Liver (tissue), 8 donors: ENCODE measurements at regions not wholly inside any gene's neighbourhood (a gene's known extent, or its start where the extent isn't known, plus 50 kb on each side); places are given as distances from the start of the nearest gene placed in this dataset.

ENCODE experiments used
- DNase-seq: peaks from one replicate; pipeline ENCODE4 v3.0.0-alpha.2; 2017; ENCODE audit warnings: low spot score
- H3K27ac ChIP-seq, 2 donors: one replicate each; pipeline ENCODE4 v1.7.0; 2013; ENCODE audit warnings: inconsistent platforms in 2 of 2, low read length in 2 of 2, control low read depth in 1 of 2, low read depth in 1 of 2, mild to moderate bottlenecking in 1 of 2
- H3K27me3 ChIP-seq, 4 donors: one replicate each; pipeline versions ENCODE4 v1.6.1 to v1.7.0; 2013; ENCODE audit warnings: low read length in 3 of 4, inconsistent platforms in 1 of 4, mild to moderate bottlenecking in 1 of 4, moderate library complexity in 1 of 4; ENCODE audit not compliant: control insufficient read depth in 4 of 4, insufficient read depth in 4 of 4
- H3K36me3 ChIP-seq, 4 donors: one replicate each; pipeline versions ENCODE4 v1.6.1 to v1.7.0; 2013; ENCODE audit warnings: low read length in 3 of 4, mild to moderate bottlenecking in 3 of 4, low read depth in 1 of 4, moderate library complexity in 1 of 4; ENCODE audit not compliant: control insufficient read depth in 4 of 4, insufficient read depth in 3 of 4
- H3K4me1 ChIP-seq, 4 donors: one replicate each; pipeline versions ENCODE4 v1.6.1 to v1.7.0; 2013; ENCODE audit warnings: low read length in 3 of 4, mild to moderate bottlenecking in 3 of 4, moderate library complexity in 1 of 4; ENCODE audit not compliant: control insufficient read depth in 4 of 4, insufficient read depth in 4 of 4
- H3K4me3 ChIP-seq, 3 donors: one replicate each; pipeline versions ENCODE4 v1.6.1 to v1.7.0; 2013; ENCODE audit warnings: low read length in 3 of 3, control low read depth in 1 of 3, low read depth in 1 of 3, mild to moderate bottlenecking in 1 of 3
- H3K9ac ChIP-seq, 2 donors: one replicate each; pipeline ENCODE4 v1.7.0; 2013; ENCODE audit warnings: low read length in 2 of 2, mild to moderate bottlenecking in 2 of 2, moderate library complexity in 2 of 2, control low read depth in 1 of 2, low read depth in 1 of 2
- H3K9me3 ChIP-seq, 4 donors: one replicate each; pipeline versions ENCODE4 v1.6.1 to v1.7.0; 2013; ENCODE audit warnings: low read length in 3 of 4; ENCODE audit not compliant: control insufficient read depth in 4 of 4
- ATF3 ChIP-seq: IDR thresholded peaks from 2 replicates; pipeline ENCODE4 v1.6.1; 2016; ENCODE audit warnings: antibody characterized with exemption
- CTCF ChIP-seq: fragments of 150-350 bp; IDR thresholded peaks from 2 replicates; pipeline ENCODE4 v1.5.1; 2017; ENCODE audit warnings: improper control_type of control experiment, low read depth, low read length; ENCODE audit not compliant: missing input control
- EGR1 ChIP-seq, 2 donors: IDR thresholded peaks; 2 replicates each; pipeline ENCODE4 v1.6.1; 2016 to 2018; ENCODE audit warnings: antibody characterized with exemption in 2 of 2, low read depth in 2 of 2
- FOXA1 ChIP-seq: IDR thresholded peaks from 2 replicates; pipeline ENCODE4 v1.6.1; 2016; ENCODE audit warnings: antibody characterized with exemption
- FOXA2 ChIP-seq: IDR thresholded peaks from 2 replicates; pipeline ENCODE4 v1.6.1; 2016; ENCODE audit warnings: antibody characterized with exemption
- GABPA ChIP-seq, 2 donors: IDR thresholded peaks in 1 of 2; conservative IDR thresholded peaks in 1 of 2; 2 replicates each; pipeline ENCODE4 v1.6.1; 2016; ENCODE audit warnings: antibody characterized with exemption in 2 of 2, mild to moderate bottlenecking in 1 of 2, moderate library complexity in 1 of 2
- HNF4A ChIP-seq, 2 donors: conservative IDR thresholded peaks; 2 replicates each; pipeline ENCODE4 v1.6.1; 2016; ENCODE audit warnings: antibody characterized with exemption in 2 of 2, mild to moderate bottlenecking in 2 of 2
- HNF4G ChIP-seq: IDR thresholded peaks from 2 replicates; pipeline ENCODE4 v1.6.1; 2016; ENCODE audit warnings: antibody characterized with exemption
- JUND ChIP-seq, 2 donors: IDR thresholded peaks; 2 replicates each; pipeline ENCODE4 v1.6.1; 2016; ENCODE audit warnings: antibody characterized with exemption in 2 of 2
- NR2F2 ChIP-seq: IDR thresholded peaks from 2 replicates; pipeline ENCODE4 v1.6.1; 2016; ENCODE audit warnings: antibody characterized with exemption
- RAD21 ChIP-seq, 2 donors: IDR thresholded peaks; 2 replicates each; pipeline ENCODE4 v1.6.1; 2016; ENCODE audit warnings: antibody characterized with exemption in 2 of 2, mild to moderate bottlenecking in 2 of 2
- REST ChIP-seq: IDR thresholded peaks from 2 replicates; pipeline ENCODE4 v1.6.1; 2016; ENCODE audit warnings: antibody characterized with exemption, mild to moderate bottlenecking
- RXRA ChIP-seq, 2 donors: IDR thresholded peaks; 2 replicates each; pipeline ENCODE4 v1.6.1; 2017 to 2018; ENCODE audit warnings: antibody characterized with exemption in 2 of 2, mild to moderate bottlenecking in 1 of 2
- SP1 ChIP-seq: IDR thresholded peaks from 2 replicates; pipeline ENCODE4 v1.6.1; 2018; ENCODE audit warnings: antibody characterized with exemption, mild to moderate bottlenecking
- TAF1 ChIP-seq: conservative IDR thresholded peaks from 2 replicates; pipeline ENCODE4 v1.6.1; 2016; ENCODE audit warnings: antibody characterized with exemption, mild to moderate bottlenecking
- YY1 ChIP-seq: IDR thresholded peaks from 2 replicates; pipeline ENCODE4 v1.6.1; 2016; ENCODE audit warnings: antibody characterized with exemption, mild to moderate bottlenecking
- ZBTB33 ChIP-seq: IDR thresholded peaks from 2 replicates; pipeline ENCODE4 v1.6.1; 2016; ENCODE audit warnings: antibody characterized with exemption
- WGBS: extraction: QIAGEN DNeasy Blood & Tissue Kit; methylation state at CpG from one replicate; pipeline ENCODE4 v1.1.7; 2013; 5-methylcytosine and 5-hydroxymethylcytosine counted together
- TF ChIP-seq, protein P1 (sequence below): IDR thresholded peaks from 2 replicates; pipeline ENCODE4 v1.6.1; 2016; ENCODE audit warnings: antibody characterized with exemption
- donor health status: healthy.
- donor health status: healthy.
- donor health status: healthy.
- donor health status: healthy.
- donor health status: healthy.

GRCh38 chr3:76266511-76266910 is 481.2 kb upstream of the ZNF717 start:
- Histone ChIP-seq H3K9ac (no peak overlapping the region), H3K27ac (no peak overlapping the region), H3K9me3 (no peaks in the 10 kb centered on the region), H3K4me1 (no peaks in the 10 kb centered on the region), H3K27me3 (no peaks in the 10 kb centered on the region), H3K36me3 (no peaks in the 10 kb centered on the region), H3K4me3 (no peak overlapping the region)
- no peak for TF ChIP-seq HNF4G
- DNase-seq, result no peak
- 49% methylated on average over 1 of the region's 1 CpG for WGBS

- WGBS, result 49% methylated on average over 4 of the region's 4 CpGs
- Histone ChIP-seq H3K9me3 (no peaks in the 10 kb centered on the region), H3K36me3 (no peaks in the 10 kb centered on the region), H3K27me3 (no peaks in the 10 kb centered on the region), H3K27ac (no peak overlapping the region), H3K4me3 (no peak overlapping the region), H3K4me1 (no peaks in the 10 kb centered on the region), H3K9ac (no peak overlapping the region)
- TF ChIP-seq, protein P1, sequence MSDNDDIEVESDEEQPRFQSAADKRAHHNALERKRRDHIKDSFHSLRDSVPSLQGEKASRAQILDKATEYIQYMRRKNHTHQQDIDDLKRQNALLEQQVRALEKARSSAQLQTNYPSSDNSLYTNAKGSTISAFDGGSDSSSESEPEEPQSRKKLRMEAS, result no peak
- TF ChIP-seq RAD21 (IDR thresholded peaks at IDR 0.05) (no peak), TAF1 (no peak), ATF3 (no peak), ZBTB33 (no peak), EGR1 (IDR thresholded peaks at IDR 0.05; ENCODE audit: low read depth in 2 of 2) (no peak), RXRA (IDR thresholded peaks at IDR 0.05) (no peak), FOXA1 (no peak), GABPA (IDR thresholded peaks at IDR 0.05 in 1 of 2, conservative IDR thresholded peaks at IDR 0.05 in 1 of 2) (no peak), CTCF (no peak), JUND (IDR thresholded peaks at IDR 0.05) (no peak), NR2F2 (no peak), REST (no peak), YY1 (no peak), HNF4G (no peak), HNF4A (conservative IDR thresholded peaks at IDR 0.05) (no peak), SP1 (no peak), FOXA2 (no peak)
- DNase-seq, result no peak
Measured at GRCh38 chr3:76267851-76268380, 482.6 kb upstream of the ZNF717 start.
